ENCODE measurements at regions not wholly inside any gene's neighbourhood (a gene's known extent, or its start where the extent isn't known, plus 50 kb on each side); places are given as distances from the start of the nearest gene placed in this dataset.
"Not testable (repeated sequence)": the region's sequence is repeated elsewhere in the genome, so short reads cannot be mapped to it uniquely, and the experiment has no call there.

DNA sequence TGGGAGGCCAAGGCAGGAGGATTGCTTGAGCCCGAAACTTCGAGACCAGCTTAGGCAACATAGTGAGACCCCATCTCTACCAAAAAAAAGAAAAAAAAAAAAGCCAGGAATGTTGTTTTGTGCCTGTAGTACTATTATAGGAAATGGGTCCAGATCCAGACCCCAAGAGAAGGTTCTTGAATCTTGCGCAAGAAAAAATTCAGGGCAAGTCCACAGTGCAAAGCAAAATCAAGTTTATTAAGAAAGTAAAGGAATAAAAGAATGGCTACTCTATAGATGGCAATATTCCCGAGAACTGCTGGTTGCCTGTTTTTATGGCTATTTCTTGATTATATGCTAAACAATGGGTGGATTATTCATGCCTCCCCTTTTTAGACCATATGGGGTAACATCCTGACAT, 51.2 kb upstream of the RDX start:
- Histone ChIP-seq H3K36me3 (ENCODE audit: control insufficient read depth in 2 of 2, insufficient read depth in 2 of 2, low read length in 2 of 2) (no peaks in the 10 kb centered on the region), H3K9me3 (ENCODE audit: control insufficient read depth in 2 of 2, low read length in 2 of 2) (no peaks in the 10 kb centered on the region), H3K27ac (ENCODE audit: low read depth in 2 of 2, low read length in 2 of 2) (no peak overlapping the region), H3K27me3 (ENCODE audit: control insufficient read depth in 2 of 2, insufficient read depth in 2 of 2, low read length in 2 of 2) (no peaks in the 10 kb centered on the region), H3K4me1 (ENCODE audit: control insufficient read depth in 2 of 2, insufficient read depth in 2 of 2, low read length in 2 of 2) (peaks cover 0 to 3% of the 10 kb centered on the region in 2 donors), H3K4me3 (ENCODE audit: low read length in 2 of 2) (no peak overlapping the region), H3K9ac (ENCODE audit: low read depth in 1 of 2, low read length in 2 of 2) (no peak overlapping the region)

GRCh38 chr11:110349138-110349996, 53.0 kb upstream of the RDX start:
- H3K4me1 ChIP-seq (ENCODE audit: control insufficient read depth in 2 of 2, insufficient read depth in 2 of 2, low read length in 2 of 2) = peaks cover 0 to 3% of the 10 kb centered on the region in 2 donors
- no peak overlapping the region for H3K9ac ChIP-seq (ENCODE audit: low read depth in 1 of 2, low read length in 2 of 2)
- H3K4me3 ChIP-seq (ENCODE audit: low read length in 2 of 2) = no peak overlapping the region
- H3K9me3 ChIP-seq (ENCODE audit: control insufficient read depth in 2 of 2, low read length in 2 of 2) = no peaks in the 10 kb centered on the region
- H3K27ac ChIP-seq (ENCODE audit: low read depth in 2 of 2, low read length in 2 of 2) = no peak overlapping the region
- H3K36me3 ChIP-seq (ENCODE audit: control insufficient read depth in 2 of 2, insufficient read depth in 2 of 2, low read length in 2 of 2) = no peaks in the 10 kb centered on the region
- no peaks in the 10 kb centered on the region for H3K27me3 ChIP-seq (ENCODE audit: control insufficient read depth in 2 of 2, insufficient read depth in 2 of 2, low read length in 2 of 2)

GRCh38 chr11:110349997-110350383, 53.6 kb upstream of the RDX start:
- not testable (repeated sequence) for H3K27me3 ChIP-seq (ENCODE audit: control insufficient read depth in 2 of 2, insufficient read depth in 2 of 2, low read length in 2 of 2); H3K27ac ChIP-seq (ENCODE audit: low read depth in 2 of 2, low read length in 2 of 2); H3K9ac ChIP-seq (ENCODE audit: low read depth in 1 of 2, low read length in 2 of 2); H3K4me1 ChIP-seq (ENCODE audit: control insufficient read depth in 2 of 2, insufficient read depth in 2 of 2, low read length in 2 of 2); H3K9me3 ChIP-seq (ENCODE audit: control insufficient read depth in 2 of 2, low read length in 2 of 2); H3K4me3 ChIP-seq (ENCODE audit: low read length in 2 of 2); H3K36me3 ChIP-seq (ENCODE audit: control insufficient read depth in 2 of 2, insufficient read depth in 2 of 2, low read length in 2 of 2)

- Histone ChIP-seq H3K36me3 (ENCODE audit: control insufficient read depth in 2 of 2, insufficient read depth in 2 of 2, low read length in 2 of 2) (no peaks in the 10 kb centered on the region), H3K27ac (ENCODE audit: low read depth in 2 of 2, low read length in 2 of 2) (no peak overlapping the region), H3K9ac (ENCODE audit: low read depth in 1 of 2, low read length in 2 of 2) (no peak overlapping the region), H3K27me3 (ENCODE audit: control insufficient read depth in 2 of 2, insufficient read depth in 2 of 2, low read length in 2 of 2) (peaks cover 0 to 2% of the 10 kb centered on the region in 2 donors), H3K4me3 (ENCODE audit: low read length in 2 of 2) (no peak overlapping the region), H3K9me3 (ENCODE audit: control insufficient read depth in 2 of 2, low read length in 2 of 2) (no peaks in the 10 kb centered on the region), H3K4me1 (ENCODE audit: control insufficient read depth in 2 of 2, insufficient read depth in 2 of 2, low read length in 2 of 2) (no peaks in the 10 kb centered on the region)
These were observed 58.8 kb upstream of the RDX start for GRCh38 chr11:110355011-110355744.

- Histone ChIP-seq H3K36me3 (ENCODE audit: control insufficient read depth in 2 of 2, insufficient read depth in 2 of 2, low read length in 2 of 2) (no peaks in the 10 kb centered on the region), H3K27ac (ENCODE audit: low read depth in 2 of 2, low read length in 2 of 2) (no peak overlapping the region)
These were observed 60.6 kb upstream of the RDX start for GRCh38 chr11:110356762-110357671.

DNA sequence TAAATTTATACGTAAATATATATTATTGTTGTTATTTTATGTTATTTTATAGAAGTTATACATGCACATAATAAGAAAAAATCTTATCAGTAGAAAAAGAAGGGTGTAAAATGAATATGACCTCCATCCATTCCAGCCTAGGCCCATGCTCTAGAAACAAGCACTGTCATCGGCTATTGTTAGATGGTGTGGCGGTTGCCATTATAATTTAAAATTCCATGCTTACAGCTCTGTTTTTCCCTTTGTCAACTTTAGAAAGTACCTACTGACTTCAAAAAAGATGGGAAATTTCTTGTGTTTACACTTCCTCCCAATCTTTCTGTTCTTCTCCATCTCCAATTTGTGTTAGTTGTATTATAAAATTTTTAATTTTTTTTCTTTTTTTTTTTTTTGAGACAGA, 61.9 kb upstream of the RDX start:
- no peak overlapping the region for H3K9ac ChIP-seq (ENCODE audit: low read depth in 1 of 2, low read length in 2 of 2)
- H3K36me3 ChIP-seq (ENCODE audit: control insufficient read depth in 2 of 2, insufficient read depth in 2 of 2, low read length in 2 of 2) = no peaks in the 10 kb centered on the region
- peaks cover 0 to 2% of the 10 kb centered on the region in 2 donors for H3K27me3 ChIP-seq (ENCODE audit: control insufficient read depth in 2 of 2, insufficient read depth in 2 of 2, low read length in 2 of 2)
- H3K4me1 ChIP-seq (ENCODE audit: control insufficient read depth in 2 of 2, insufficient read depth in 2 of 2, low read length in 2 of 2) = no peaks in the 10 kb centered on the region
- H3K27ac ChIP-seq (ENCODE audit: low read depth in 2 of 2, low read length in 2 of 2) = no peak overlapping the region
- no peaks in the 10 kb centered on the region for H3K9me3 ChIP-seq (ENCODE audit: control insufficient read depth in 2 of 2, low read length in 2 of 2)
- no peak overlapping the region for H3K4me3 ChIP-seq (ENCODE audit: low read length in 2 of 2)

More at GRCh38 chr11:110356762-110357671, 60.6 kb upstream of the RDX start:
- no peaks in the 10 kb centered on the region for H3K9me3 ChIP-seq (ENCODE audit: control insufficient read depth in 2 of 2, low read length in 2 of 2)
- no peak overlapping the region for H3K9ac ChIP-seq (ENCODE audit: low read depth in 1 of 2, low read length in 2 of 2)
- H3K27me3 ChIP-seq (ENCODE audit: control insufficient read depth in 2 of 2, insufficient read depth in 2 of 2, low read length in 2 of 2) = peaks cover 0 to 2% of the 10 kb centered on the region in 2 donors
- H3K4me3 ChIP-seq (ENCODE audit: low read length in 2 of 2) = no peak overlapping the region
- H3K4me1 ChIP-seq (ENCODE audit: control insufficient read depth in 2 of 2, insufficient read depth in 2 of 2, low read length in 2 of 2) = no peaks in the 10 kb centered on the region

GRCh38 chr11:110360781-110361408, 64.5 kb upstream of the RDX start:
- not testable (repeated sequence) for H3K9me3 ChIP-seq (ENCODE audit: control insufficient read depth in 2 of 2, low read length in 2 of 2); H3K27me3 ChIP-seq (ENCODE audit: control insufficient read depth in 2 of 2, insufficient read depth in 2 of 2, low read length in 2 of 2); H3K4me3 ChIP-seq (ENCODE audit: low read length in 2 of 2); H3K36me3 ChIP-seq (ENCODE audit: control insufficient read depth in 2 of 2, insufficient read depth in 2 of 2, low read length in 2 of 2); H3K4me1 ChIP-seq (ENCODE audit: control insufficient read depth in 2 of 2, insufficient read depth in 2 of 2, low read length in 2 of 2); H3K9ac ChIP-seq (ENCODE audit: low read depth in 1 of 2, low read length in 2 of 2); H3K27ac ChIP-seq (ENCODE audit: low read depth in 2 of 2, low read length in 2 of 2)

GRCh38 chr11:110362971-110363509, 66.6 kb upstream of the RDX start:
- Histone ChIP-seq H3K27ac (ENCODE audit: low read depth in 2 of 2, low read length in 2 of 2) (no peak overlapping the region), H3K36me3 (ENCODE audit: control insufficient read depth in 2 of 2, insufficient read depth in 2 of 2, low read length in 2 of 2) (no peaks in the 10 kb centered on the region), H3K9ac (ENCODE audit: low read depth in 1 of 2, low read length in 2 of 2) (no peak overlapping the region), H3K27me3 (ENCODE audit: control insufficient read depth in 2 of 2, insufficient read depth in 2 of 2, low read length in 2 of 2) (no peaks in the 10 kb centered on the region), H3K4me1 (ENCODE audit: control insufficient read depth in 2 of 2, insufficient read depth in 2 of 2, low read length in 2 of 2) (no peaks in the 10 kb centered on the region), H3K4me3 (ENCODE audit: low read length in 2 of 2) (no peak overlapping the region), H3K9me3 (ENCODE audit: control insufficient read depth in 2 of 2, low read length in 2 of 2) (no peaks in the 10 kb centered on the region)

- H3K9ac ChIP-seq (ENCODE audit: low read depth in 1 of 2, low read length in 2 of 2) = no peak overlapping the region
- H3K36me3 ChIP-seq (ENCODE audit: control insufficient read depth in 2 of 2, insufficient read depth in 2 of 2, low read length in 2 of 2) = no peaks in the 10 kb centered on the region
- no peak overlapping the region for H3K27ac ChIP-seq (ENCODE audit: low read depth in 2 of 2, low read length in 2 of 2)
- no peak overlapping the region for H3K4me3 ChIP-seq (ENCODE audit: low read length in 2 of 2)
- no peaks in the 10 kb centered on the region for H3K4me1 ChIP-seq (ENCODE audit: control insufficient read depth in 2 of 2, insufficient read depth in 2 of 2, low read length in 2 of 2)
- no peaks in the 10 kb centered on the region for H3K27me3 ChIP-seq (ENCODE audit: control insufficient read depth in 2 of 2, insufficient read depth in 2 of 2, low read length in 2 of 2)
- H3K9me3 ChIP-seq (ENCODE audit: control insufficient read depth in 2 of 2, low read length in 2 of 2) = no peaks in the 10 kb centered on the region
These were observed 63.5 kb upstream of the FDX1 start for GRCh38 chr11:110366291-110366690.
